Esophagus squamous epithelium (tissue), 4 donors: ENCODE measurements at regions not wholly inside any gene's neighbourhood (a gene's known extent, or its start where the extent isn't known, plus 50 kb on each side); places are given as distances from the start of the nearest gene placed in this dataset.

Source experiments
- POLR2A ChIP-seq, 4 donors: fragments of 450-650 bp; IDR thresholded peaks; one replicate each; pipeline ENCODE4 v1.6.1; 2017; ENCODE audit warnings: antibody characterized with exemption in 4 of 4, mild to moderate bottlenecking in 4 of 4, moderate library complexity in 3 of 4
- TF ChIP-seq, protein P1 (sequence below), 6 experiments: fragments of 450-650 bp in 4 of 6; fragments of 200-600 bp in 2 of 6; sonication (generic) in 2 of 6; IDR thresholded peaks; one replicate each; pipeline ENCODE4 v1.5.1; 2016 to 2019; ENCODE audit warnings: antibody characterized with exemption in 6 of 6, mild to moderate bottlenecking in 4 of 6, moderate library complexity in 4 of 6

DNA sequence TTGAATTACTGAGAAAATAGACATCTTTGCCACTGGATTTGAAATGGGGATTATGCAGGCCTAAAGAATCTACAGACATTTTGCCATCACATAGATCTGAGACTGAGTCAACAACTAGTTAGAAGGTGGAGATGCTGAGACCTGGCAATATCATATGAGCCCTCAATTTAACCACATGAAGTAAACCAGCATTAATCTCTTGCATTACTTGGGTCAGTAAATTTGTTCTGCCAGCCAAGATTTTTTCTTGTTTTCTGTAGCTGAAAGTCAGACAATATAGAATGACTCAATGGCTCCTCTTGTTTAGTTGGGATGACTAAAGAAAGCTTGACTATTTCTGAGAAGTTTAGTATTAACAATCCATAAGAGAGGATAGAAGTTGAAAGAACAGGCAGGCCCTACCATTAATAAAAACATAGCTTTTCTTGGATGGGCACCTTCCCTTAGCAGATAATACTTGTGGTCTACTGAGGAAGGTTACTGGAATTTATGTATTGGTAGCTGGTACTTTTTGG lies 396.7 kb upstream of the SORCS1 start:
- TF ChIP-seq POLR2A (IDR thresholded peaks at IDR 0.05) = no peak
- TF ChIP-seq, protein P1, sequence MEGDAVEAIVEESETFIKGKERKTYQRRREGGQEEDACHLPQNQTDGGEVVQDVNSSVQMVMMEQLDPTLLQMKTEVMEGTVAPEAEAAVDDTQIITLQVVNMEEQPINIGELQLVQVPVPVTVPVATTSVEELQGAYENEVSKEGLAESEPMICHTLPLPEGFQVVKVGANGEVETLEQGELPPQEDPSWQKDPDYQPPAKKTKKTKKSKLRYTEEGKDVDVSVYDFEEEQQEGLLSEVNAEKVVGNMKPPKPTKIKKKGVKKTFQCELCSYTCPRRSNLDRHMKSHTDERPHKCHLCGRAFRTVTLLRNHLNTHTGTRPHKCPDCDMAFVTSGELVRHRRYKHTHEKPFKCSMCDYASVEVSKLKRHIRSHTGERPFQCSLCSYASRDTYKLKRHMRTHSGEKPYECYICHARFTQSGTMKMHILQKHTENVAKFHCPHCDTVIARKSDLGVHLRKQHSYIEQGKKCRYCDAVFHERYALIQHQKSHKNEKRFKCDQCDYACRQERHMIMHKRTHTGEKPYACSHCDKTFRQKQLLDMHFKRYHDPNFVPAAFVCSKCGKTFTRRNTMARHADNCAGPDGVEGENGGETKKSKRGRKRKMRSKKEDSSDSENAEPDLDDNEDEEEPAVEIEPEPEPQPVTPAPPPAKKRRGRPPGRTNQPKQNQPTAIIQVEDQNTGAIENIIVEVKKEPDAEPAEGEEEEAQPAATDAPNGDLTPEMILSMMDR (IDR thresholded peaks at IDR 0.05) = no peak
